OCI-LY1 (cell line): ENCODE measurements at regions not wholly inside any gene's neighbourhood (a gene's known extent, or its start where the extent isn't known, plus 50 kb on each side); places are given as distances from the start of the nearest gene placed in this dataset.

Experiments used
- H2AFZ ChIP-seq: fragments of 200-600 bp; sonication (generic), shearing (Covaris generic); 2 replicates; pipeline ENCODE4 v1.6.0; 2014; ENCODE audit warnings: antibody characterized with exemption, mild to moderate bottlenecking, low read length
- H3F3A ChIP-seq: fragments of 200-600 bp; sonication (generic), shearing (Covaris generic); 2 replicates; pipeline ENCODE4 v1.6.0; 2014; ENCODE audit warnings: mild to moderate bottlenecking, antibody characterized with exemption, low read length, moderate library complexity; ENCODE audit not compliant: insufficient read depth
- H3K27ac ChIP-seq: fragments of 200-600 bp; sonication (generic); 2 replicates; pipeline ENCODE4 v1.5.1; 2014; ENCODE audit warnings: low read length, mixed run types, mild to moderate bottlenecking, low read depth; ENCODE audit not compliant: poor library complexity, severe bottlenecking
- H3K27me3 ChIP-seq: fragments of 200-600 bp; sonication (generic); 2 replicates; pipeline ENCODE4 v1.6.0; 2014; ENCODE audit warnings: antibody characterized with exemption, mild to moderate bottlenecking, low read length, moderate library complexity; ENCODE audit not compliant: insufficient read depth
- H3K36me3 ChIP-seq: fragments of 200-600 bp; sonication (generic); 2 replicates; pipeline ENCODE4 v1.6.1; 2014; ENCODE audit warnings: mild to moderate bottlenecking, antibody characterized with exemption, low read length, moderate library complexity, mixed read lengths; ENCODE audit not compliant: insufficient read depth
- H3K4me1 ChIP-seq: fragments of 200-600 bp; sonication (generic); 2 replicates; pipeline ENCODE4 v1.5.1; 2014; ENCODE audit warnings: mild to moderate bottlenecking, low read length, moderate library complexity; ENCODE audit not compliant: insufficient read depth, severe bottlenecking
- H3K4me2 ChIP-seq: fragments of 200-600 bp; sonication (generic), shearing (Covaris generic); 2 replicates; pipeline ENCODE4 v1.6.1; 2014; ENCODE audit warnings: low read length
- H3K4me3 ChIP-seq: fragments of 200-600 bp; sonication (generic); 2 replicates; pipeline ENCODE4 v1.5.1; 2014; ENCODE audit warnings: low read length, low read depth, mild to moderate bottlenecking, mixed read lengths; ENCODE audit not compliant: poor library complexity, severe bottlenecking
- H3K79me2 ChIP-seq: fragments of 200-600 bp; shearing (Covaris generic); 2 replicates; pipeline ENCODE4 v1.6.1; 2016; ENCODE audit warnings: mixed run types, low read length, mixed read lengths; ENCODE audit not compliant: insufficient read depth
- H3K9ac ChIP-seq: fragments of 200-600 bp; sonication (generic), shearing (Covaris generic); 2 replicates; pipeline ENCODE4 v1.6.1; 2014; ENCODE audit warnings: mild to moderate bottlenecking, low read length, mixed read lengths
- H3K9me2 ChIP-seq: fragments of 200-600 bp; sonication (generic), shearing (Covaris generic); 2 replicates; pipeline ENCODE4 v1.6.1; 2014; ENCODE audit warnings: low read depth, mild to moderate bottlenecking, low read length, mixed read lengths
- H3K9me3 ChIP-seq: fragments of 200-600 bp; shearing (Covaris generic); 2 replicates; pipeline ENCODE4 v1.6.1; 2014; ENCODE audit warnings: low read length, mixed read lengths
- H4K20me1 ChIP-seq: fragments of 200-600 bp; sonication (generic), shearing (Covaris generic); 2 replicates; pipeline ENCODE4 v1.6.0; 2016; ENCODE audit warnings: mild to moderate bottlenecking, low read length; ENCODE audit not compliant: insufficient read depth
- EZH2 ChIP-seq: fragments of 200-600 bp; sonication (generic), shearing (Covaris generic); IDR thresholded peaks from 2 replicates; pipeline ENCODE4 v1.8.0; 2017; ENCODE audit warnings: borderline replicate concordance, mixed run types, mild to moderate bottlenecking, antibody characterized with exemption, low read length, moderate library complexity, mixed read lengths
- TF ChIP-seq, protein P1 (sequence below): fragments of 200-600 bp; sonication (generic), shearing (Covaris generic); IDR thresholded peaks from 2 replicates; pipeline ENCODE4 v1.5.1; 2017; ENCODE audit warnings: mild to moderate bottlenecking, antibody characterized with exemption, low read length, moderate library complexity, mixed read lengths

DNA sequence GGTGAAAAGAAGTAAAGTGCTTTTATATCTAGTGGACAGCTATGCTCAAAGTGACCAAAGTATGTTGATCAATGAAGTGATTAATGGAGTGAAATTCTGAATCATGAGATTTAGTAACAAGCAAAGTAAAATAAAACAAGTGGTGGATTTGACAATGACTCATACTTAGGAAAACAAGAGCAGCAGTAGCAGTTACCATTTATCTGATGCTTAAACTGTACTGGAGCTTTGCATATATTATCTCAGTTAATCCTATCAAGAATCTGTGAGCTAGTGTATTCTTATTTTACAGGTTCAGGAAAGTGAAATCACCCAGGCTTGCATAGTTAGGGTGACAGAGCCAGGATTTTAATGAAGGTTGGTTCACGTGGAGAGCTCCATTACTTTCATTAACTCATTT, 50.6 kb upstream of the SPATA16 start:
- Histone ChIP-seq H3K79me2 (no peaks in the 10 kb centered on the region), H4K20me1 (no peaks in the 10 kb centered on the region), H3K4me2 (no peak overlapping the region), H3K9ac (no peak overlapping the region), H3K27ac (no peak overlapping the region), H3K9me2 (0 out of 2 replicates have a peak, but pooled peaks cover 2% of the 10 kb centered on the region), H3K9me3 (no peaks in the 10 kb centered on the region), H3K36me3 (no peaks in the 10 kb centered on the region), H3K4me1 (no peaks in the 10 kb centered on the region), H3K4me3 (no peak overlapping the region), H3F3A (no peaks in the 10 kb centered on the region), H2AFZ (no peak overlapping the region), H3K27me3 (no peaks in the 10 kb centered on the region)
- TF ChIP-seq, protein P1, sequence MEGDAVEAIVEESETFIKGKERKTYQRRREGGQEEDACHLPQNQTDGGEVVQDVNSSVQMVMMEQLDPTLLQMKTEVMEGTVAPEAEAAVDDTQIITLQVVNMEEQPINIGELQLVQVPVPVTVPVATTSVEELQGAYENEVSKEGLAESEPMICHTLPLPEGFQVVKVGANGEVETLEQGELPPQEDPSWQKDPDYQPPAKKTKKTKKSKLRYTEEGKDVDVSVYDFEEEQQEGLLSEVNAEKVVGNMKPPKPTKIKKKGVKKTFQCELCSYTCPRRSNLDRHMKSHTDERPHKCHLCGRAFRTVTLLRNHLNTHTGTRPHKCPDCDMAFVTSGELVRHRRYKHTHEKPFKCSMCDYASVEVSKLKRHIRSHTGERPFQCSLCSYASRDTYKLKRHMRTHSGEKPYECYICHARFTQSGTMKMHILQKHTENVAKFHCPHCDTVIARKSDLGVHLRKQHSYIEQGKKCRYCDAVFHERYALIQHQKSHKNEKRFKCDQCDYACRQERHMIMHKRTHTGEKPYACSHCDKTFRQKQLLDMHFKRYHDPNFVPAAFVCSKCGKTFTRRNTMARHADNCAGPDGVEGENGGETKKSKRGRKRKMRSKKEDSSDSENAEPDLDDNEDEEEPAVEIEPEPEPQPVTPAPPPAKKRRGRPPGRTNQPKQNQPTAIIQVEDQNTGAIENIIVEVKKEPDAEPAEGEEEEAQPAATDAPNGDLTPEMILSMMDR, result no peak
- no peak for TF ChIP-seq EZH2
